Glutamatergic neuron (in vitro differentiated cells): ENCODE measurements at regions not wholly inside any gene's neighbourhood (a gene's known extent, or its start where the extent isn't known, plus 50 kb on each side); places are given as distances from the start of the nearest gene placed in this dataset.

Source experiments
- DNase-seq: peaks from one replicate; pipeline ENCODE4 v3.0.0; 2022
- H3K27ac Mint-ChIP-seq: one replicate; pipeline ENCODE4 v1.8.0; 2020; ENCODE audit warnings: mild to moderate bottlenecking, mixed read lengths, inconsistent platforms; ENCODE audit not compliant: unreplicated experiment
- H3K27me3 Mint-ChIP-seq: one replicate; pipeline ENCODE4 v1.8.0; 2020; ENCODE audit warnings: mild to moderate bottlenecking, moderate library complexity, mixed read lengths, inconsistent platforms; ENCODE audit not compliant: unreplicated experiment
- H3K36me3 Mint-ChIP-seq: one replicate; pipeline ENCODE4 v1.8.0; 2020; ENCODE audit warnings: mild to moderate bottlenecking, mixed read lengths, inconsistent platforms; ENCODE audit not compliant: unreplicated experiment
- H3K4me1 Mint-ChIP-seq: one replicate; pipeline ENCODE4 v1.8.0; 2020; ENCODE audit warnings: mild to moderate bottlenecking, low read depth, mixed read lengths, inconsistent platforms; ENCODE audit not compliant: unreplicated experiment
- H3K4me3 Mint-ChIP-seq: one replicate; pipeline ENCODE4 v1.8.0; 2020; ENCODE audit warnings: mild to moderate bottlenecking, mixed read lengths, inconsistent platforms; ENCODE audit not compliant: unreplicated experiment
- H3K9me3 Mint-ChIP-seq: one replicate; pipeline ENCODE4 v1.8.0; 2020; ENCODE audit warnings: mild to moderate bottlenecking, moderate library complexity, mixed read lengths, inconsistent platforms; ENCODE audit not compliant: unreplicated experiment
- TF ChIP-seq, protein P1 (sequence below): fragments of 200-600 bp; sonication (generic); IDR thresholded peaks from one replicate; pipeline ENCODE4 v1.5.0; 2021; ENCODE audit not compliant: partially characterized antibody, unreplicated experiment

GRCh38 chr6:7035837-7036249 lies 71.9 kb upstream of the RREB1 start:
- Mint-ChIP-seq H3K36me3 (no peaks in the 10 kb centered on the region), H3K9me3 (no peaks in the 10 kb centered on the region), H3K4me1 (no peaks in the 10 kb centered on the region), H3K4me3 (no peak overlapping the region), H3K27ac (no peak overlapping the region), H3K27me3 (peaks cover 3% of the 10 kb centered on the region)
- no peak for DNase-seq
- TF ChIP-seq, protein P1, sequence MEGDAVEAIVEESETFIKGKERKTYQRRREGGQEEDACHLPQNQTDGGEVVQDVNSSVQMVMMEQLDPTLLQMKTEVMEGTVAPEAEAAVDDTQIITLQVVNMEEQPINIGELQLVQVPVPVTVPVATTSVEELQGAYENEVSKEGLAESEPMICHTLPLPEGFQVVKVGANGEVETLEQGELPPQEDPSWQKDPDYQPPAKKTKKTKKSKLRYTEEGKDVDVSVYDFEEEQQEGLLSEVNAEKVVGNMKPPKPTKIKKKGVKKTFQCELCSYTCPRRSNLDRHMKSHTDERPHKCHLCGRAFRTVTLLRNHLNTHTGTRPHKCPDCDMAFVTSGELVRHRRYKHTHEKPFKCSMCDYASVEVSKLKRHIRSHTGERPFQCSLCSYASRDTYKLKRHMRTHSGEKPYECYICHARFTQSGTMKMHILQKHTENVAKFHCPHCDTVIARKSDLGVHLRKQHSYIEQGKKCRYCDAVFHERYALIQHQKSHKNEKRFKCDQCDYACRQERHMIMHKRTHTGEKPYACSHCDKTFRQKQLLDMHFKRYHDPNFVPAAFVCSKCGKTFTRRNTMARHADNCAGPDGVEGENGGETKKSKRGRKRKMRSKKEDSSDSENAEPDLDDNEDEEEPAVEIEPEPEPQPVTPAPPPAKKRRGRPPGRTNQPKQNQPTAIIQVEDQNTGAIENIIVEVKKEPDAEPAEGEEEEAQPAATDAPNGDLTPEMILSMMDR: no peak

- Mint-ChIP-seq H3K27me3 (peaks cover 6% of the 10 kb centered on the region), H3K27ac (peak overlapping the region; percentile 96), H3K36me3 (no peaks in the 10 kb centered on the region), H3K4me1 (peaks cover 34% of the 10 kb centered on the region), H3K9me3 (peaks cover 12% of the 10 kb centered on the region), H3K4me3 (no peak overlapping the region)
- DNase-seq: no peak
- TF ChIP-seq, protein P1: no peak
Observed at GRCh38 chr6:7041511-7042026, 66.2 kb upstream of the RREB1 start.

GRCh38 chr6:7042056-7042653 lies 65.6 kb upstream of the RREB1 start:
- Mint-ChIP-seq H3K4me3 (no peak overlapping the region), H3K9me3 (peaks cover 12% of the 10 kb centered on the region), H3K27me3 (peaks cover 6% of the 10 kb centered on the region), H3K4me1 (peaks cover 35% of the 10 kb centered on the region), H3K27ac (peak overlapping the region; percentile 96), H3K36me3 (no peaks in the 10 kb centered on the region)
- TF ChIP-seq, protein P1: no peak
- DNase-seq: no peak

- Mint-ChIP-seq H3K4me1 (peaks cover 35% of the 10 kb centered on the region), H3K4me3 (peak overlapping the region; percentile 56), H3K36me3 (no peaks in the 10 kb centered on the region), H3K9me3 (peaks cover 12% of the 10 kb centered on the region), H3K27ac (peak overlapping the region; percentile 96), H3K27me3 (peaks cover 6% of the 10 kb centered on the region)
- DNase-seq: peak; percentile 24
- TF ChIP-seq, protein P1: no peak
Observed at GRCh38 chr6:7042654-7043545, 64.9 kb upstream of the RREB1 start.
